GM11168 (cell line): ENCODE measurements at regions not wholly inside any gene's neighbourhood (a gene's known extent, or its start where the extent isn't known, plus 50 kb on each side); places are given as distances from the start of the nearest gene placed in this dataset.
"Not testable (repeated sequence)": the region's sequence is repeated elsewhere in the genome, so short reads cannot be mapped to it uniquely, and the experiment has no call there.

Experiments
- in situ Hi-C: fragments of 300-500 bp; cut with MboI; formaldehyde crosslinking; loops from one replicate; pipeline ENCODE4 v1.12.0; 2022; ENCODE audit warnings: low sequenced_read_pairs; ENCODE audit not compliant: unreplicated experiment

DNA sequence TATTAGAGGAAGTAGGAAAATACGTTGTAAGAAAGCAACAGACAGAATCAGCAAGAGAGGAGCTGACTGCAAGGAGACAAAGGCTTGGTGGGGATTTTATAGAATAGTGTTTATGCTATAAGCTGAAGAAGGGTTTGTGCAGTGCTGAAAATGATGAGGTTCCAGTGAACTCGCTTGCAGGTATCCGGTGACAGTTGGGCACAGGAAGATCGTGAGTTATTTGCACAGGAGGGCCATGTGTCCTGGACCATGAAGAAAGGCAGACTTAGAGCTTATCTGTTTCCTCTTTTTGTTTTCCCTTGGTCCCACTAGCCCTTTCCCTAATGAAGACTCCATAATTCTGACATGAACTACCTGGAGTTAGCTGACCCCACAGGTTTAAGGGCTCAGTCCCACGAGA, 61.4 kb downstream of the NXNL2 start:
- in situ Hi-C loops = loop anchor here (10.0 kb wide), 1 partner anchor 408 kb away; no protein-coding TSS in a partner anchor

DNA sequence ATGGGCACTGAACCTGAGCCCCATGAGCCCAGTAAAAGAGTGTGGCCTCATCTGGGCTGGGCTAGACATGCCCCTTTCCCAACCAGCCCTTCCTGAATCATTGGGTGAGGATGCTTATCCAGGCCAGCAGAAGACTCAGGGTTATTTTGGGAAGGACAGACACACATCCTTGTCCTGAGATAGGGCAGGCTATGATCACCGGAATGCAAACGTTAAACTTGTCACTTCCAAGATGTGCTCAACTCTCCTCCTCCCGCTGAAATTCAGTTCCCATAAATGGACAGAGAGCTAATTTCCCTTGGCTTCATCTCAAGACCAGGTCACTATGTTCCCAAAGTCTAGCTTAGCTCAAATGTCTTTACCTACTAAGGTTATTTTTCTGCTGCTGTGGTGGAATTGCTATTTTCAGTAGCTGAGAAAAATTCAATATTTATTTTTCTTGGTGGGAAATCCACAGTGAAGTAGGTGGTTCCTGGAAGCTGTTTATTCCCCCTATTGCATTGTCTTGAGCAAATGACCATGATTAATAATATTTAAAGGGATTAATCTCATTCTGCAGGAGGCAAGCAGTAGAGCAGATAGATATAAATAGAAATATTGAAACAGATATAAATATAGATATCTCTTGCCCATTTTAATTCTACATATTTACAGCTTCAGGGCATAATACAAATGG, 70.0 kb downstream of the NXNL2 start:
- in situ Hi-C loops = no loop called here

DNA sequence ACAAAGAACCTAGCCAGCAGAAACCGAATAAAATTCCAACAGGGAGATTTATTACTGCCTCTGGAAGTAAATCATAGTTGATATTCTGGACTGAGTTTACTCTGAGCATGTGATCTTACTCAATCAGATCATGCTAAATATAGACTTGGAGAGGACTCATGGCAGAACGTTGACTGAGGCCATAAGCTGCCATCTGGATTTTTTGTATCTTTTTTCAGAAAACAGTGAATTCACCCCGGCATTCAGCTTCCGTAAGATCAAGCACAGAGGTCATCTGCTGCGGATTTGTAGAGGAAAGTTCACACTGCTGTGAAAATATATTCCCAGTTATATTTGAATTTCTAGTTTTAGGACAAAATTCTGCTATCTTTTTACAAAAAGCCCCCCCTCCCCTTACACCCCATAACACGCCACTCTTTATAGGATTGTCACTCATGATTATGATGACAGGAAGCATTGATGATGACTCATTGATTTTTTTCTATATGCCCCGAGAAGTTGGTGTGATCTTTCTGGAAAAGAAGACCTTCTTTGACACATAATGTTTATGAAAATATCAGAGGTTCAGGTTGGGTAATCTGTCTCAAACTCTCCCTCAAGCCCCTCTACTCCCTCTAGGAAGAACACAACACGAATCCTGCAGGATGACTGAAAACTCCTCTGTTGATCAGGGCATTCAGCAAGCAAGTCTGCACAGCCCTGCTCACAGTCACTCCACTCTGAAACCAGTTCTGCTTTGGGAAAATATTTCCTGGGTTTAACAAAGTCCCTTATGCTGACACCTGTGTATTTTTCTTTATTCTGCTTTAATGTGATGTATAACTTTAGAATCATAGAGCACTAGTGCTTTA, 70.8 kb downstream of the NXNL2 start:
- in situ Hi-C loops = no loop called here

DNA sequence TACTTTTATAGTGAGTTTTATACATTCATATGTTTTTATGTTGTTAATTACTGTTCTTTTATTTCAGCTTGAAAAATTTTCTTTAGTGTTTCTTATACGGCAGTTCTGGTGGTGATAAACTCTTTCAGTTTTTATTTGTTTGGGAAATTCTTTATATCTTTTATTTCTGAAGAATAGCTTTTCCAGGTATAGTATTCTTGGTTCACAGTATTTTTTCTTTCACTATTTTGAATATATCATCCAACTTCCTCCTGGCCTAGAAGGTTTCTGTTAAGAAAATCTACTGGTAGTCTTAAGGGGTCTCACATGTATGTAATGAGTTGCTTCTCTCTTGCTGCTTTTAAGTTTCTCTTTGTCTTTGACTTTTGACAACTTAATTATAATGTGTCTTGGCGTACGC, 79.4 kb downstream of the NXNL2 start:
- in situ Hi-C loops = no loop called here

GRCh38 chr9:88623698-88624097, 88.7 kb downstream of the NXNL2 start:
- in situ Hi-C loops = no loop called here

DNA sequence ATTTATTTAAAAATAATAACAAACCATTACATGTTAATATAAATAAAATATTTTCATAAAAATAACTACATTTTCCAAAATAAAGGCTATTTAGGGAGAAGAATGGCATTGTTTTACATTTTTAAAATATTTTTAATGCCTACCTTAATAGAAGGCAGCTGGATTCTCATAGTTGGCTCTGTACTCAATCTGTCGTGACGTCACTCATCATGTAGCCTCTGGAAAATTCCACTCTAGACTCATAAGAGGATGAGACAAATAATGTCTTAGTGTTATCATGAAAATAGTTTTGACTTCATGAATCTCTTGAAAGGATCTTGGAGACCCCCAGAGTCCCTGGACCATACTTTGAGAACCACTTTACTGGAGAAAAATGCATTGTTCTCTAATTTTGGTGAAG, 93.1 kb downstream of the NXNL2 start:
- in situ Hi-C loops = no loop called here

GRCh38 chr9:88628811-88629210, 93.8 kb downstream of the NXNL2 start:
- in situ Hi-C loops = no loop called here

DNA sequence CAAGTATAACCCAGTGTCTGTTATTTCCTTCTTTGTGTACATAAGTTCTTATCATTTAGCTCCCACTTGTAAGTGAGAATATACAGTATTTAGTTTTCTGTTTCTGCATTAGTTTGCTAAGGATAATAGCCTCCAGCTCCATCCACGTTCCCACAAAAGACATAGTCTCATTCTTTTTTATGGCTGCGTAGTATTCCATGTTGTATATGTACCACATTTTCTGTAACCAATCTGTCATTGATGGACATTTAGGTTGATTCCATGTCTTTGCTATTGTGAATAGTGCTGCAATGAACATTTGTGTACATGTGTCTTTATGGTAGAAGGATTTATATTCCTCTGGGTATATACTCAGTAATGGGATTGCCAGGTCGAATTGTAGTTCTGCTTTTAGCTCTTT, 95.6 kb downstream of the NXNL2 start:
- in situ Hi-C loops = not testable (repeated sequence)

- in situ Hi-C loops = no loop called here
These were observed 100.2 kb downstream of the NXNL2 start for GRCh38 chr9:88635151-88635550.

- in situ Hi-C loops = no loop called here
These were observed 106.7 kb downstream of the NXNL2 start for GRCh38 chr9:88641456-88642240.

DNA sequence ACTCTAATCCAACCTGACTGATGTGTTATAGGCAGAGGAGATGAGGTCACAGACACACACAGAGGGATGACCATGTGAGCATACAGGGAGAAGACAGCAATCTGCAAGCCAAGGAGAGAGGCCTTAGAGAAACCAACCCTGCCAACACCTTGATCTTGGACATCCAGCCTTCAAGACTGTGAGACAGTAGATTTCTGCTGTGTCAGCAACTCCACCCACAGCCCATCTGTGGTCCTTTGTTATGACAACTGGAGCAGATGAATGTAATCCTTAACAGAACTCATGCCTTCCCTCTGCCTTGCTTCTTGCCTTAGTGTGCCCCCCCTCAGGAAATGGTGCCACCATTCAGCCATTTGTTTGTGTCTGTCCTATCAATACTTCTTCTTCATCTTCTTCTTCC, 107.4 kb downstream of the NXNL2 start:
- in situ Hi-C loops = no loop called here

DNA sequence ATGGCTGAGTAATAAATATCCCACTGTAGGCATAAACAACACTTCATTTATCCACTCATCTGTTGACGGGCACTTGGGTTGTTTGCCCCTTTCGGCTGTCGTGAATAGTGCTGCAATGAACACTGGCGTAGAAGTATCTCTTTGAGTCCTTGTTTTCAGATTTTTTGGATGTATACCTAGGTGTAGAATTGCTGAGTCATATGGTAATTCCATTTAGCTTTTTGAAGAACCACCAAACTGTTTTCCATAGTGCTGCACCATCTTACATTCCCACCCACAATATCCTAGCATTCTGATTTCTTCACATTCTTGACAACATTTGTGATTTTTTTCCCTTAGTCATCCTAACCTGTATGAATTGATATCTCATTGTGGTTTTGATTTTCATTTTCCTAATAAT, 109.0 kb downstream of the NXNL2 start:
- in situ Hi-C loops = no loop called here

GRCh38 chr9:88645172-88645878, 110.3 kb downstream of the NXNL2 start:
- in situ Hi-C loops = no loop called here

GRCh38 chr9:88645879-88646199, 110.9 kb downstream of the NXNL2 start:
- in situ Hi-C loops = no loop called here

GRCh38 chr9:88646539-88647300, 111.7 kb downstream of the NXNL2 start:
- in situ Hi-C loops = no loop called here

- in situ Hi-C loops = no loop called here
These were observed 117.0 kb downstream of the NXNL2 start for GRCh38 chr9:88651682-88652633.

DNA sequence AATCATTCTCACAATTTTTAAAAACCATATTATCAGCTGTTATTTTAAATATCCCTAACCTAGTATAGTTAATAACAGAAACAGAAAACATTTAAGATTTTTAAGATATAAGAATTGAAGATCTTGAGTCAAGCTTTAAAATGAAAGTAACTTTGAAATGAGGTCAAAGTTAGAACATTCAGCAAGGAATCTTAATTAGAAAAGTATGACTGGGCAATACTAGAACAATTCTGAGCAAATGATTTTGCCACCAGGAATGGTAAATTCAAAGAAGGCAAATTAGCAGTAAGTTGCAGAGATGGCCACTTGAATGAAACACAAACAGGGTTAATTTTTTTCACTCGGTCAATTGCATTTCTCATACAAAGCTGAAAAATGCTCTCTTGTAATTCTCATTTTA, 117.9 kb downstream of the NXNL2 start:
- in situ Hi-C loops = no loop called here

DNA sequence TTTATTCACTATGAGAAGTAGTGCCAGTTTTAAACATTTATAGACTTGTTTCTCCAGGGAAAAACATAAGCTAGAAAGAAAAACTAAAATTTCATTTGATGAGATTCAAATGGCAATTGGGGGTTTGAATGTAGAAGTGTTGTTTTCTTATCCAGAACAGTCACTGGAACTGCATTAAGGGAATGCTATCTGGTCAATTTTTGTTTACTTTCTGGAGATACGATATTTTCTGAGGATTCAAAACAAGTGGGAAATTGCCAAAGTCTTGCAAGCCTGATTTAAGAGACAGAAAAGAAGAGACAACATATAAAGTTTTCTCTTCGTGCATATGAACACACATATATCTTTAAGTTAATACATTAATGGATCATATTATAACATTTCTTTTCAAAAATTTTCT, 118.4 kb downstream of the NXNL2 start:
- in situ Hi-C loops = no loop called here

GRCh38 chr9:88653911-88654310, 118.9 kb downstream of the NXNL2 start:
- in situ Hi-C loops = no loop called here
